ENCODE measurements at regions not wholly inside any gene's neighbourhood (a gene's known extent, or its start where the extent isn't known, plus 50 kb on each side); places are given as distances from the start of the nearest gene placed in this dataset.

GRCh38 chr14:24688030-24688658 is 54.2 kb upstream of the GZMB start:
- Mint-ChIP-seq H3K4me1 (peaks cover 81 to 87% of the 10 kb centered on the region in 2 donors), H3K36me3 (peaks cover 4 to 8% (median 4%) of the 10 kb centered on the region in 3 donors), H3K27me3 (ENCODE audit: low read depth in 3 of 3) (peaks cover 2 to 6% (median 4%) of the 10 kb centered on the region in 3 donors), H3K9me3 (no peaks in the 10 kb centered on the region), H3K27ac (peak overlapping the region in 5 of 6 donors; percentile 84 to 91 (median 88)), H3K4me3 (peak overlapping the region; percentile 44 to 65 (median 51))
- no peak for DNase-seq

All from immature natural killer cell (primary cell).